ENCODE measurements at regions not wholly inside any gene's neighbourhood (a gene's known extent, or its start where the extent isn't known, plus 50 kb on each side); places are given as distances from the start of the nearest gene placed in this dataset.

- Histone ChIP-seq H3K4me3 (no peak overlapping the region), H3K27ac (no peak overlapping the region), H3K4me1 (no peaks in the 10 kb centered on the region), H3K9me3 (no peaks in the 10 kb centered on the region), H3K27me3 (no peaks in the 10 kb centered on the region), H3K36me3 (replicated peaks in 1 of 2; ENCODE audit: insufficient read depth in 1 of 2, low read depth in 2 of 2) (no peaks in the 10 kb centered on the region)
- no peak for TF ChIP-seq POLR2A (IDR thresholded peaks at IDR 0.05)
- TF ChIP-seq, protein P1, sequence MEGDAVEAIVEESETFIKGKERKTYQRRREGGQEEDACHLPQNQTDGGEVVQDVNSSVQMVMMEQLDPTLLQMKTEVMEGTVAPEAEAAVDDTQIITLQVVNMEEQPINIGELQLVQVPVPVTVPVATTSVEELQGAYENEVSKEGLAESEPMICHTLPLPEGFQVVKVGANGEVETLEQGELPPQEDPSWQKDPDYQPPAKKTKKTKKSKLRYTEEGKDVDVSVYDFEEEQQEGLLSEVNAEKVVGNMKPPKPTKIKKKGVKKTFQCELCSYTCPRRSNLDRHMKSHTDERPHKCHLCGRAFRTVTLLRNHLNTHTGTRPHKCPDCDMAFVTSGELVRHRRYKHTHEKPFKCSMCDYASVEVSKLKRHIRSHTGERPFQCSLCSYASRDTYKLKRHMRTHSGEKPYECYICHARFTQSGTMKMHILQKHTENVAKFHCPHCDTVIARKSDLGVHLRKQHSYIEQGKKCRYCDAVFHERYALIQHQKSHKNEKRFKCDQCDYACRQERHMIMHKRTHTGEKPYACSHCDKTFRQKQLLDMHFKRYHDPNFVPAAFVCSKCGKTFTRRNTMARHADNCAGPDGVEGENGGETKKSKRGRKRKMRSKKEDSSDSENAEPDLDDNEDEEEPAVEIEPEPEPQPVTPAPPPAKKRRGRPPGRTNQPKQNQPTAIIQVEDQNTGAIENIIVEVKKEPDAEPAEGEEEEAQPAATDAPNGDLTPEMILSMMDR (IDR thresholded peaks at IDR 0.05), result no peak
- WGBS, 2 donors, result 88 to 90% methylated on average over 6 of the region's 6 CpGs
- ATAC-seq, result no peak
- no peak for DNase-seq
- intact Hi-C loops (cut with DNase I), result no loop called here
These were observed 460.4 kb upstream of the RGS6 start for GRCh38 chr14:71471634-71472355.

GRCh38 chr14:71472356-71473340, 459.6 kb upstream of the RGS6 start:
- no peak overlapping the region for H3K27ac ChIP-seq
- intact Hi-C loops (cut with DNase I), result no loop called here
- H3K27me3 ChIP-seq, result no peaks in the 10 kb centered on the region
- ATAC-seq (no peak), DNase-seq (no peak)
- TF ChIP-seq POLR2A (IDR thresholded peaks at IDR 0.05), result no peak
- TF ChIP-seq, protein P1 (IDR thresholded peaks at IDR 0.05), result no peak
- no peaks in the 10 kb centered on the region for H3K4me1 ChIP-seq
- no peak overlapping the region for H3K4me3 ChIP-seq
- H3K9me3 ChIP-seq, result no peaks in the 10 kb centered on the region
- H3K36me3 ChIP-seq (replicated peaks in 1 of 2; ENCODE audit: insufficient read depth in 1 of 2, low read depth in 2 of 2), result no peaks in the 10 kb centered on the region
- WGBS, 2 donors, result 81 to 87% methylated on average over 4 of the region's 4 CpGs

DNA sequence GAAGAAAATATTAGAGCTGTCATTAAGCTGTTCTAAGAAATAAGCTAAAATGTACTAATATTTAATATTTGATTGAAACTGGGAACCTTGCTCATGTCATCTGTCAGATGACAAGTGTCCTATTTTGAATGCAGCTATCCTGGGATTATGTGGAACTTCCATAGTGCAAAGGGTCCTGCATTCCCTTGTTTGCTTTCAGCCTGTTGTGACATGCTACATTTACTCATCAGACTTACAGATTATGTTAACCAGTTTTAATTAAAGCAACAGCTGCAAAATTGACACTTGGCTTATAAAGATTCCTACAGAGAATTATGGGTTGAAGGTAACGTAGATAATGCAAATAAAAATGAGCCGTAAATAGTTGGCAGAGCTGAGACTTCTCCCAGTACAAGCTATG, 458.4 kb upstream of the RGS6 start:
- no peaks in the 10 kb centered on the region for H3K4me1 ChIP-seq
- no peak for DNase-seq
- intact Hi-C loops (cut with DNase I), result no loop called here
- no peak for ATAC-seq
- H3K36me3 ChIP-seq (replicated peaks in 1 of 2; ENCODE audit: insufficient read depth in 1 of 2, low read depth in 2 of 2), result no peaks in the 10 kb centered on the region
- H3K9me3 ChIP-seq, result no peaks in the 10 kb centered on the region
- TF ChIP-seq POLR2A (IDR thresholded peaks at IDR 0.05), result no peak
- TF ChIP-seq, protein P1 (IDR thresholded peaks at IDR 0.05), result no peak
- no peak overlapping the region for H3K4me3 ChIP-seq
- H3K27ac ChIP-seq, result no peak overlapping the region
- H3K27me3 ChIP-seq, result no peaks in the 10 kb centered on the region
- 80 to 93% methylated on average over 2 of the region's 2 CpGs for WGBS, 2 donors

DNA sequence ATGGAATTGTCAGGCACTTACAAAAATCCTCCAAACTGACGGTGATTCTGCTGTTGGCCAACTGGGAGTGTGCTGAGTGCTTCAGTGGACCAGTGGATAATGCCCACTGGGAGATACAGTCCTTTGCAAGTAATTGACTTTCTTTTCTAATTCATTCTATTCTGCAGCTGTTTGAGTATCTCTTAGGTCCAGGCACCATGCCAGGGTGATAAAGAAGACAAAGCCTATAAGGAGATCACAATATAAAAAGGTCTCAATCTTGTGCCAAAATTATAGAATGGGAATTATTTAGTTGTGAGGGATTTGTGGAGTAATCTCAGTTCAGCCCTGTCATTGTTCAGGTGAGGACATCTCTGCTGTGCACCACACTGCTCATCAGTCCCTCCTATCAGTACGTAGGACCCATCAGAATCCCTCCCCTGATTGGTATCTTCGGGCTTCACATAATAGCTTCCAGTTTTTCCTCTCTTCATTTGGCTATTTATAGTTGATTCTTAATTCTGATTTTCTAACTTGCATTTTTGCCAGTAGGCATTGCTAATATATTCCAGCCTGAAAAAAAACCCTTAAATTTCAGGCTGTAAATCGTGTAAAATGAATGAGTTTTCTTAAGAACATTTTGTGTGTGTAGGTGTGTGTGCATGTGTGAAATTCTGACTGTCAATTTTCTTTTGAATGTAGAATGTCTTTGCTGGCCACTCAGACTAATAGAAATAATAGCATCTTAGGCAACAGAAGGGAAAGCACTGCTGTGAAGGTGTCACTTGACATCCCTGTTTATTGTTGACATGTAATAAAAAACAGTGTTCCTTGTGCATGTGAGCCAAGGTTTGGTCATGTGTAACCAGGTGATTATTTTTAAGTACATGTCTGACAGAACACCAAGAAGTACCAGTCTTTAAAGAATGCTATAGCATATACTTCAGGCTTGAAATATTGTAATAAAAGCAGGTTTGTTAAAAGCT, 457.6 kb upstream of the RGS6 start:
- no peak overlapping the region for H3K4me3 ChIP-seq
- H3K27me3 ChIP-seq, result no peaks in the 10 kb centered on the region
- DNase-seq (no peak), ATAC-seq (no peak)
- no peak for TF ChIP-seq POLR2A (IDR thresholded peaks at IDR 0.05)
- TF ChIP-seq, protein P1 (IDR thresholded peaks at IDR 0.05), result no peak
- H3K27ac ChIP-seq, result no peak overlapping the region
- intact Hi-C loops (cut with DNase I), result no loop called here
- WGBS, 2 donors, result 82 to 88% methylated on average over 4 of the region's 4 CpGs
- no peaks in the 10 kb centered on the region for H3K4me1 ChIP-seq
- no peaks in the 10 kb centered on the region for H3K9me3 ChIP-seq
- H3K36me3 ChIP-seq (replicated peaks in 1 of 2; ENCODE audit: insufficient read depth in 1 of 2, low read depth in 2 of 2), result no peaks in the 10 kb centered on the region

Data from body of pancreas (tissue), 4 donors.